HEK293 (cell line): ENCODE measurements at regions not wholly inside any gene's neighbourhood (a gene's known extent, or its start where the extent isn't known, plus 50 kb on each side); places are given as distances from the start of the nearest gene placed in this dataset.

ENCODE experiments used
- CTCF ChIA-PET: fragments of 350-600 bp; formaldehyde crosslinking; extraction: SDS; loops from one replicate; lab custom pipeline; 2021; ENCODE audit warnings: antibody characterized with exemption; lab: Yijun Ruan, JAX
- POLR2A ChIA-PET: fragments of 300-600 bp; formaldehyde crosslinking; extraction: SDS; loops from one replicate; lab custom pipeline; 2020; ENCODE audit warnings: antibody characterized with exemption, inconsistent platforms; lab: Yijun Ruan, JAX
- H3K27ac ChIP-seq: fragments of 200-500 bp; sonication (Bioruptor generic); 2 replicates; pipeline ENCODE4 v1.5.1; 2014; ENCODE audit warnings: low read depth, low read length, control low read depth, inconsistent platforms; ENCODE audit errors: extremely low read depth
- H3K36me3 ChIP-seq, 2 experiments: fragments of 200-500 bp in 1 of 2; sonication (Bioruptor generic) in 1 of 2; 1 replicate in 1 of 2; 2 replicates in 1 of 2; pipeline ENCODE4 v1.5.1; 2014 to 2017; ENCODE audit warnings: inconsistent platforms in 2 of 2, low read length in 2 of 2; ENCODE audit not compliant: control insufficient read depth in 2 of 2, insufficient read depth in 1 of 2
- H3K4me1 ChIP-seq: fragments of 200-500 bp; sonication (Bioruptor generic); 2 replicates; pipeline ENCODE4 v1.5.1; 2014; ENCODE audit warnings: mild to moderate bottlenecking, low read length, inconsistent platforms; ENCODE audit not compliant: control insufficient read depth, insufficient read depth
- H3K4me3 ChIP-seq: 2 replicates; pipeline ENCODE4 v1.5.1; 2011; ENCODE audit warnings: low read depth, mild to moderate bottlenecking, control low read depth, low read length, moderate library complexity
- H3K9me3 ChIP-seq: fragments of 200-500 bp; sonication (Bioruptor generic); 2 replicates; pipeline ENCODE4 v1.5.1; 2014; ENCODE audit warnings: low read depth, low read length, inconsistent platforms; ENCODE audit not compliant: control insufficient read depth, insufficient read depth
- CTCF ChIP-seq: fragments of 450-650 bp; formaldehyde crosslinking; IDR thresholded peaks from 2 replicates; pipeline ENCODE4 v1.5.1; 2016; ENCODE audit warnings: missing biosample characterization, missing genetic modification characterization
- GLI2 ChIP-seq: fragments of 450-650 bp; formaldehyde crosslinking; IDR thresholded peaks from 2 replicates; pipeline ENCODE4; 2017; ENCODE audit warnings: missing biosample characterization, missing genetic modification characterization, low read depth, borderline replicate concordance
- HOXA7 ChIP-seq: sonication (generic); formaldehyde crosslinking; IDR thresholded peaks from 2 replicates; pipeline ENCODE4 v1.8.1; 2022; ENCODE audit warnings: missing genetic modification reagents, borderline replicate concordance
- HOXC10 ChIP-seq: sonication (generic); formaldehyde crosslinking; IDR thresholded peaks from 2 replicates; pipeline ENCODE4 v1.8.1; 2023; ENCODE audit warnings: mild to moderate bottlenecking, missing genetic modification reagents
- KLF7 ChIP-seq: fragments of 450-650 bp; formaldehyde crosslinking; IDR thresholded peaks from 2 replicates; pipeline ENCODE4 v1.5.1; 2016; ENCODE audit warnings: missing biosample characterization, missing genetic modification characterization, borderline replicate concordance
- MEIS1 ChIP-seq: sonication (generic); formaldehyde crosslinking; IDR thresholded peaks from 2 replicates; pipeline ENCODE4 v1.8.1; 2022; ENCODE audit warnings: missing genetic modification reagents, mild to moderate bottlenecking, borderline replicate concordance
- OVOL3 ChIP-seq: fragments of 450-650 bp; formaldehyde crosslinking; IDR thresholded peaks from 2 replicates; pipeline ENCODE4 v1.5.1; 2016; ENCODE audit warnings: missing biosample characterization, missing genetic modification characterization
- REPIN1 ChIP-seq: fragments of 450-650 bp; formaldehyde crosslinking; IDR thresholded peaks from 2 replicates; pipeline ENCODE4 v1.5.1; 2017; ENCODE audit warnings: missing biosample characterization, missing genetic modification characterization, low read depth
- REST ChIP-seq: fragments of 450-650 bp; formaldehyde crosslinking; IDR thresholded peaks from 2 replicates; pipeline ENCODE4 v1.5.1; 2016; ENCODE audit warnings: missing biosample characterization, missing genetic modification characterization
- SALL2 ChIP-seq: fragments of 450-650 bp; formaldehyde crosslinking; IDR thresholded peaks from 2 replicates; pipeline ENCODE4 v1.5.0; 2017; ENCODE audit warnings: missing biosample characterization, mild to moderate bottlenecking, missing genetic modification characterization, borderline replicate concordance
- ZBTB10 ChIP-seq: fragments of 450-650 bp; formaldehyde crosslinking; IDR thresholded peaks from 2 replicates; pipeline ENCODE4 v1.5.1; 2016; ENCODE audit warnings: missing biosample characterization, missing genetic modification characterization
- ZBTB44 ChIP-seq: fragments of 450-650 bp; IDR thresholded peaks from 2 replicates; pipeline ENCODE4 v1.5.1; 2018; ENCODE audit warnings: missing biosample characterization, mild to moderate bottlenecking, missing genetic modification characterization
- ZNF169 ChIP-seq: fragments of 450-650 bp; formaldehyde crosslinking; IDR thresholded peaks from 2 replicates; pipeline ENCODE4 v1.5.1; 2016; ENCODE audit warnings: missing biosample characterization, missing genetic modification characterization
- ZNF311 ChIP-seq: fragments of 450-650 bp; formaldehyde crosslinking; IDR thresholded peaks from 2 replicates; pipeline ENCODE4 v1.5.1; 2017; ENCODE audit warnings: missing biosample characterization, missing genetic modification characterization, borderline replicate concordance
- ZNF350 ChIP-seq: fragments of 450-650 bp; formaldehyde crosslinking; IDR thresholded peaks from 2 replicates; pipeline ENCODE4 v1.5.0; 2017; ENCODE audit warnings: missing biosample characterization, mild to moderate bottlenecking, missing genetic modification characterization
- ZNF548 ChIP-seq: fragments of 450-650 bp; formaldehyde crosslinking; IDR thresholded peaks from 2 replicates; pipeline ENCODE4 v1.5.1; 2016; ENCODE audit warnings: missing biosample characterization, missing genetic modification characterization
- ZNF585B ChIP-seq: fragments of 450-650 bp; formaldehyde crosslinking; IDR thresholded peaks from 2 replicates; pipeline ENCODE4 v1.5.1; 2016; ENCODE audit warnings: missing biosample characterization, missing genetic modification characterization
- ZNF610 ChIP-seq: fragments of 450-650 bp; formaldehyde crosslinking; IDR thresholded peaks from 2 replicates; pipeline ENCODE4 v1.5.1; 2016; ENCODE audit warnings: missing biosample characterization, missing genetic modification characterization, borderline replicate concordance
- TF ChIP-seq, protein P1 (sequence below): fragments of 450-650 bp; formaldehyde crosslinking; IDR thresholded peaks from 2 replicates; pipeline ENCODE4 v1.5.1; 2016; ENCODE audit warnings: missing biosample characterization, missing genetic modification characterization

GRCh38 chr10:83656924-83657323 is 482.4 kb upstream of the GHITM start (continued):
- TF ChIP-seq ZBTB10 (tag by site-specific recombination) (no peak), OVOL3 (tag by site-specific recombination) (no peak), ZBTB44 (no peak), MEIS1 (CRISPR knock-in tag) (no peak), ZNF548 (tag by site-specific recombination) (no peak)

- TF ChIP-seq REST (tag by site-specific recombination) (no peak), SALL2 (tag by site-specific recombination) (no peak), ZNF585B (no peak), ZNF169 (tag by site-specific recombination) (no peak), ZNF350 (tag by site-specific recombination) (no peak), CTCF (tag by site-specific recombination) (no peak), GLI2 (no peak), REPIN1 (no peak), KLF7 (tag by site-specific recombination) (no peak), ZNF311 (tag by site-specific recombination) (no peak), HOXC10 (CRISPR knock-in tag) (no peak), HOXA7 (no peak), ZNF610 (tag by site-specific recombination) (no peak)
- TF ChIP-seq, protein P1, sequence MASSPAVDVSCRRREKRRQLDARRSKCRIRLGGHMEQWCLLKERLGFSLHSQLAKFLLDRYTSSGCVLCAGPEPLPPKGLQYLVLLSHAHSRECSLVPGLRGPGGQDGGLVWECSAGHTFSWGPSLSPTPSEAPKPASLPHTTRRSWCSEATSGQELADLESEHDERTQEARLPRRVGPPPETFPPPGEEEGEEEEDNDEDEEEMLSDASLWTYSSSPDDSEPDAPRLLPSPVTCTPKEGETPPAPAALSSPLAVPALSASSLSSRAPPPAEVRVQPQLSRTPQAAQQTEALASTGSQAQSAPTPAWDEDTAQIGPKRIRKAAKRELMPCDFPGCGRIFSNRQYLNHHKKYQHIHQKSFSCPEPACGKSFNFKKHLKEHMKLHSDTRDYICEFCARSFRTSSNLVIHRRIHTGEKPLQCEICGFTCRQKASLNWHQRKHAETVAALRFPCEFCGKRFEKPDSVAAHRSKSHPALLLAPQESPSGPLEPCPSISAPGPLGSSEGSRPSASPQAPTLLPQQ = no peak
- H3K9me3 ChIP-seq = no peaks in the 10 kb centered on the region
- no peak overlapping the region for H3K27ac ChIP-seq
- no peaks in the 10 kb centered on the region for H3K4me1 ChIP-seq
- ChIA-PET POLR2A (no interaction called here), CTCF (no interaction called here)
- H3K36me3 ChIP-seq = no peaks in the 10 kb centered on the region
- no peak overlapping the region for H3K4me3 ChIP-seq
Measured at GRCh38 chr10:83657487-83657886, 481.8 kb upstream of the GHITM start.
